ENCODE measurements at regions not wholly inside any gene's neighbourhood (a gene's known extent, or its start where the extent isn't known, plus 50 kb on each side); places are given as distances from the start of the nearest gene placed in this dataset.
"Not testable (repeated sequence)": the region's sequence is repeated elsewhere in the genome, so short reads cannot be mapped to it uniquely, and the experiment has no call there.

DNA sequence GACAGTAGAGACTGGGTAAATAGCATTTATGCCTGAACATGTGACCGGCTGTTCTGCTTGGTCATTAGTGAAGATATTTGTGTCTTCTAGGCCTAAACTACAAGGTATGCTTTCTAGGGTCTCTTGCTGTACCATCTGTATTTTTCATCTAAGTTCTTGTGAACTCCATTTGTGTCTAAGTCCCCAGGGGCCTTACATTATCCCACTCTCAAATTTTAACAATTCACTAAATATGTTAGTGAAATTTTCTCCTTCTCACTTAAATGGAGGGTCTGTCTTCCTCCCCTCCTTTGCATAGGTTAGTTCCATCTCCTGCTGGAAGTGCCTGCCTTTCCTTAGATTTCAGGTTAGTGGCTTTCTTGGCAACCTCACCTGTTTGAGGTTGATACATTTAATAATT lies 382.6 kb downstream of the RAD51AP2 start:
- H3K27ac Mint-ChIP-seq: no peak overlapping the region
- no peaks in the 10 kb centered on the region for H3K27me3 Mint-ChIP-seq (ENCODE audit: insufficient read depth)
- TF ChIP-seq, protein P1, sequence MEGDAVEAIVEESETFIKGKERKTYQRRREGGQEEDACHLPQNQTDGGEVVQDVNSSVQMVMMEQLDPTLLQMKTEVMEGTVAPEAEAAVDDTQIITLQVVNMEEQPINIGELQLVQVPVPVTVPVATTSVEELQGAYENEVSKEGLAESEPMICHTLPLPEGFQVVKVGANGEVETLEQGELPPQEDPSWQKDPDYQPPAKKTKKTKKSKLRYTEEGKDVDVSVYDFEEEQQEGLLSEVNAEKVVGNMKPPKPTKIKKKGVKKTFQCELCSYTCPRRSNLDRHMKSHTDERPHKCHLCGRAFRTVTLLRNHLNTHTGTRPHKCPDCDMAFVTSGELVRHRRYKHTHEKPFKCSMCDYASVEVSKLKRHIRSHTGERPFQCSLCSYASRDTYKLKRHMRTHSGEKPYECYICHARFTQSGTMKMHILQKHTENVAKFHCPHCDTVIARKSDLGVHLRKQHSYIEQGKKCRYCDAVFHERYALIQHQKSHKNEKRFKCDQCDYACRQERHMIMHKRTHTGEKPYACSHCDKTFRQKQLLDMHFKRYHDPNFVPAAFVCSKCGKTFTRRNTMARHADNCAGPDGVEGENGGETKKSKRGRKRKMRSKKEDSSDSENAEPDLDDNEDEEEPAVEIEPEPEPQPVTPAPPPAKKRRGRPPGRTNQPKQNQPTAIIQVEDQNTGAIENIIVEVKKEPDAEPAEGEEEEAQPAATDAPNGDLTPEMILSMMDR (conservative IDR thresholded peaks at IDR 0.05): no peak
- Histone ChIP-seq H3K36me3 (ENCODE audit: control insufficient read depth, insufficient read depth, low read length) (no peaks in the 10 kb centered on the region), H3K9ac (ENCODE audit: extremely low read depth, low read length, poor library complexity, severe bottlenecking) (no peak overlapping the region), H3K4me1 (ENCODE audit: control insufficient read depth, insufficient read depth, low read length) (no peaks in the 10 kb centered on the region), H3K27ac (ENCODE audit: low read depth, low read length) (no peak overlapping the region), H3K27me3 (ENCODE audit: control insufficient read depth, insufficient read depth, low read length, poor library complexity, severe bottlenecking) (no peaks in the 10 kb centered on the region), H3K4me3 (ENCODE audit: low read length) (no peak overlapping the region), H3K9me3 (ENCODE audit: control insufficient read depth, low read length) (no peaks in the 10 kb centered on the region)
- no peak for DNase-seq
- H3K4me1 Mint-ChIP-seq: no peaks in the 10 kb centered on the region
- 91% methylated on average over 1 of the region's 1 CpG; no CpG with 5 or more reads in 1 of the 2 experiments for WGBS, 2 experiments (ENCODE audit: insufficient coverage in 1 of 2, insufficient read length in 1 of 2)
- H3K4me3 Mint-ChIP-seq: no peak overlapping the region
- no peaks in the 10 kb centered on the region for H3K36me3 Mint-ChIP-seq (ENCODE audit: low read depth)
- no peaks in the 10 kb centered on the region for H3K9me3 Mint-ChIP-seq

DNA sequence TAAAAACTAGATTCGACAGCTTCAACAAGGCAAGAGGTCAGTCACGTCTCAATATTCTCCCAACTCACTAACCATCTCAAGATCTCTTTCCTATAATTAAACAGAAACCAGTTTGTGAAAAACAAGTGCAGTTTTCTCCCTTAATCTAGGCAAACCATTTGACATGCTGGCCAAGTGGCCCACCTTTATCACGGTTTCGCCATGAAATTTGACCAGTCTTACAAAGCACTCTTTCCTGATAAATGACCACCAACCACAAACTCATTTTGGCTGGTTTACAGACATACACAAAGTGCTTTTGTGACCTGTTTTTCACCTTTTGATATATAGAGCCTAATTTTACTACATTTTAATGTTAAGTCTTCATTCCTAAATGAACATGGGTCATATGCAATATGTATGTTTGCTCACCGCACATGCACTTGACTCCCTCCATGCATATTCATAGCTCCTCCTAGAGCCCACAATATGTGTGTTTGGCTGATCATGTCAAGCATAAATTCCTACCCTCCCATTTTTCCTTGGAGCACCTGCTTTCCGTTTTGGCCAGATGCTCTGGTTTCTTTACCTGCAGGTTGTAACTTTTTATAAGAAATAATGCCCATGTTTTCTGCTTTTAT lies 385.1 kb downstream of the RAD51AP2 start:
- H3K36me3 ChIP-seq (ENCODE audit: control insufficient read depth, insufficient read depth, low read length): no peaks in the 10 kb centered on the region
- H3K27ac ChIP-seq (ENCODE audit: low read depth, low read length): no peak overlapping the region
- H3K36me3 Mint-ChIP-seq (ENCODE audit: low read depth): no peaks in the 10 kb centered on the region
- no peaks in the 10 kb centered on the region for H3K4me1 Mint-ChIP-seq
- no peak overlapping the region for H3K27ac Mint-ChIP-seq
- H3K9ac ChIP-seq (ENCODE audit: extremely low read depth, low read length, poor library complexity, severe bottlenecking): no peak overlapping the region
- H3K4me1 ChIP-seq (ENCODE audit: control insufficient read depth, insufficient read depth, low read length): no peaks in the 10 kb centered on the region
- no peaks in the 10 kb centered on the region for H3K9me3 ChIP-seq (ENCODE audit: control insufficient read depth, low read length)
- 97 to 99% methylated on average over 4 to 6 of the region's 6 CpGs for WGBS, 2 experiments (ENCODE audit: insufficient coverage in 1 of 2, insufficient read length in 1 of 2)
- H3K4me3 Mint-ChIP-seq: no peak overlapping the region
- no peak overlapping the region for H3K4me3 ChIP-seq (ENCODE audit: low read length)
- no peaks in the 10 kb centered on the region for H3K9me3 Mint-ChIP-seq
- TF ChIP-seq, protein P1 (conservative IDR thresholded peaks at IDR 0.05): no peak
- H3K27me3 ChIP-seq (ENCODE audit: control insufficient read depth, insufficient read depth, low read length, poor library complexity, severe bottlenecking): no peaks in the 10 kb centered on the region
- no peaks in the 10 kb centered on the region for H3K27me3 Mint-ChIP-seq (ENCODE audit: insufficient read depth)
- no peak for DNase-seq

DNA sequence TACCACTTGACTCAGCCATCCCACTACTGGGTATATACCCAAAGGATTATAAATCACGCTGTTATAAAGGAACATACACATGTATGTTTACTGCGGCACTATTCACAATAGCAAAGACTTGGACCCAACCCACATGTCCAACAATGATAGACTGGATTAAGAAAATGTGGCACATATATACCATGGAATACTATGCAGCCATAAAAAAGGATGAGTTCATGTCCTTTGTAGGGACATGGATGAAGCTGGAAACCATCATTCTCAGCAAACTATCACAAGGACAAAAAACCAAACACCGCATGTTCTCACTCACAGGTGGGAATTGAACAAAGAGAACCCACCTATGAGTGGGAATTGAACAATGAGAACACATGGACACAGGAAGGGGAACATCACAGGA lies 387.6 kb downstream of the RAD51AP2 start:
- H3K9me3 Mint-ChIP-seq: not testable (repeated sequence)

More for the DNA sequence above, 387.6 kb downstream of the RAD51AP2 start:
- not testable (repeated sequence) for H3K36me3 Mint-ChIP-seq (ENCODE audit: low read depth); H3K27ac ChIP-seq (ENCODE audit: low read depth, low read length); H3K27me3 ChIP-seq (ENCODE audit: control insufficient read depth, insufficient read depth, low read length, poor library complexity, severe bottlenecking); H3K4me1 ChIP-seq (ENCODE audit: control insufficient read depth, insufficient read depth, low read length); H3K4me1 Mint-ChIP-seq; DNase-seq; H3K4me3 Mint-ChIP-seq; H3K27ac Mint-ChIP-seq; H3K36me3 ChIP-seq (ENCODE audit: control insufficient read depth, insufficient read depth, low read length); H3K4me3 ChIP-seq (ENCODE audit: low read length); H3K9ac ChIP-seq (ENCODE audit: extremely low read depth, low read length, poor library complexity, severe bottlenecking); H3K27me3 Mint-ChIP-seq (ENCODE audit: insufficient read depth); H3K9me3 ChIP-seq (ENCODE audit: control insufficient read depth, low read length)
- 97 to 100% methylated on average over 2 to 3 of the region's 3 CpGs for WGBS, 2 experiments (ENCODE audit: insufficient coverage in 1 of 2, insufficient read length in 1 of 2)

Data from endodermal cell (in vitro differentiated cells).